RWPE1 (cell line): ENCODE measurements at regions not wholly inside any gene's neighbourhood (a gene's known extent, or its start where the extent isn't known, plus 50 kb on each side); places are given as distances from the start of the nearest gene placed in this dataset.
"Not testable (repeated sequence)": the region's sequence is repeated elsewhere in the genome, so short reads cannot be mapped to it uniquely, and the experiment has no call there.

Source experiments
- CTCF ChIA-PET: fragments of 350-600 bp; sonication (Branson Sonifier 250); formaldehyde crosslinking; extraction: SDS; loops from one replicate; lab custom pipeline; 2021; lab: Yijun Ruan, JAX
- POLR2A ChIA-PET: fragments of 400-600 bp; formaldehyde crosslinking; extraction: SDS; loops from one replicate; lab custom pipeline; 2020; ENCODE audit warnings: antibody characterized with exemption; ENCODE audit not compliant: low non-redundant PET; lab: Yijun Ruan, JAX
- DNase-seq: peaks from one replicate; pipeline ENCODE4 v3.0.0; 2012; ENCODE audit warnings: low spot score
- H3K27ac ChIP-seq: fragments of 450-650 bp; 2 replicates; pipeline ENCODE4 v1.5.1; 2017
- CTCF ChIP-seq: fragments of 450-650 bp; conservative IDR thresholded peaks from 2 replicates; pipeline ENCODE4 v1.5.1; 2017; ENCODE audit warnings: low read depth, mild to moderate bottlenecking

GRCh38 chr18:14971461-14972185 lies 223.7 kb downstream of the ANKRD30B start:
- no peak overlapping the region for H3K27ac ChIP-seq
- CTCF ChIA-PET, result no interaction called here
- no peak for TF ChIP-seq CTCF
- POLR2A ChIA-PET, result no interaction called here
- no peak for DNase-seq

- POLR2A ChIA-PET, result not testable (repeated sequence)
Measured at GRCh38 chr18:14973421-14973820, 225.4 kb downstream of the ANKRD30B start.

GRCh38 chr18:14974088-14974487 lies 226.1 kb downstream of the ANKRD30B start:
- DNase-seq, result no peak
- POLR2A ChIA-PET, result no interaction called here
- no peak for TF ChIP-seq CTCF
- H3K27ac ChIP-seq, result peak overlapping the region; percentile 55; the same call in 1 of the 2 replicates
- CTCF ChIA-PET, result no interaction called here

More at GRCh38 chr18:14973421-14973820, 225.4 kb downstream of the ANKRD30B start:
- CTCF ChIA-PET, DNase-seq, H3K27ac ChIP-seq: not testable (repeated sequence)

GRCh38 chr18:14974576-14974975 lies 226.6 kb downstream of the ANKRD30B start:
- POLR2A ChIA-PET, result no interaction called here

GRCh38 chr18:14975431-14975830 lies 227.5 kb downstream of the ANKRD30B start:
- peak overlapping the region; percentile 55 for H3K27ac ChIP-seq
- ChIA-PET CTCF (no interaction called here), POLR2A (no interaction called here)
- no peak for TF ChIP-seq CTCF
- no peak for DNase-seq

More at GRCh38 chr18:14974576-14974975, 226.6 kb downstream of the ANKRD30B start:
- DNase-seq, result no peak
- TF ChIP-seq CTCF, result no peak
- H3K27ac ChIP-seq, result peak overlapping the region; percentile 55
- CTCF ChIA-PET, result no interaction called here

GRCh38 chr18:14976736-14977430 lies 228.9 kb downstream of the ANKRD30B start:
- CTCF ChIA-PET, result no interaction called here
- no peak for DNase-seq
- no peak overlapping the region for H3K27ac ChIP-seq
- POLR2A ChIA-PET, result no interaction called here
- no peak for TF ChIP-seq CTCF

GRCh38 chr18:14978191-14978590 lies 230.2 kb downstream of the ANKRD30B start:
- no peak for TF ChIP-seq CTCF
- ChIA-PET CTCF (no interaction called here), POLR2A (no interaction called here)
- H3K27ac ChIP-seq, result no peak overlapping the region
- no peak for DNase-seq
